Activated CD8-positive, alpha-beta memory T cell treated with anti-CD3 and anti-CD28 coated beads for 36 hours (primary cell): ENCODE measurements at regions not wholly inside any gene's neighbourhood (a gene's known extent, or its start where the extent isn't known, plus 50 kb on each side); places are given as distances from the start of the nearest gene placed in this dataset.

Experiments
- CTCF ChIA-PET: fragments of 350-600 bp; sonication (Branson Sonifier 250); formaldehyde crosslinking; loops from one replicate; lab custom pipeline; 2021; ENCODE audit warnings: antibody characterized with exemption; lab: Charles Lee
- POLR2A ChIA-PET: fragments of 350-600 bp; sonication (Branson Sonifier 250); formaldehyde crosslinking; loops from one replicate; lab custom pipeline; 2021; ENCODE audit warnings: antibody characterized with exemption; lab: Charles Lee

DNA sequence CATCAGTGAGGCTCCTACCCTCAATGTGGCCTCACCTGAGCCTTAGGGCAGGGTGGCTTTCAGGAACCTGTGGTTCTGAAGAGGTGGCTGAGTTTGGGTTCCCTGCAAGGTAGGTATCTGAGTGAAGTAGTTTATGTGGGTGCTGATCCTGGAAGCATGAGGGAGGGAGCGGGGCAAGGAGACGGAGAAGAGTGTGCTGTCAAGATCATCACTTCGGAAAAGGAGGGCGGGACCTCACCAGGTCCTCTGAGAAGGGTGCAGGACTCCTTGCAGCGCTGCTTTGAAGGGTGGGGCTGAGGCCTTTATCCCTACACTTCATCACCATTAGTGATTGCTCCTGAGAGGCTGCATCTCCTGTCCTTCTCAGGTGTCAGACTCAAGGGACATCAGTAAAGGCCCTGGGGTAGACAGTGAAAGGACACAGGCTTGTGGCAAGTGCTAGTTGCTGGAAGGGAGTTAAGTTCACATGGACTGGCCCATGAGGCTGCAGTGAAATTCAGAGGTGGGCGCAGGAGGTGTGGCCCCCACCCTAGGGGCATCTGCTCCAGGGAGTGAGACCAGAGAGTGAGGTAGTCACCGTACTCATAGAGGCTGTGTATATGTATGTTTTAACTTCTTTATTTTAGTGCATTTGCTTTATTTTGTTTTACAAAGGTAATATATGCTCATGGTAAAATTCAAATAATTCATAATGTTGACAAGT, 57.3 kb upstream of the GALNT2 start:
- CTCF ChIA-PET = no interaction called here
- POLR2A ChIA-PET = no interaction called here

DNA sequence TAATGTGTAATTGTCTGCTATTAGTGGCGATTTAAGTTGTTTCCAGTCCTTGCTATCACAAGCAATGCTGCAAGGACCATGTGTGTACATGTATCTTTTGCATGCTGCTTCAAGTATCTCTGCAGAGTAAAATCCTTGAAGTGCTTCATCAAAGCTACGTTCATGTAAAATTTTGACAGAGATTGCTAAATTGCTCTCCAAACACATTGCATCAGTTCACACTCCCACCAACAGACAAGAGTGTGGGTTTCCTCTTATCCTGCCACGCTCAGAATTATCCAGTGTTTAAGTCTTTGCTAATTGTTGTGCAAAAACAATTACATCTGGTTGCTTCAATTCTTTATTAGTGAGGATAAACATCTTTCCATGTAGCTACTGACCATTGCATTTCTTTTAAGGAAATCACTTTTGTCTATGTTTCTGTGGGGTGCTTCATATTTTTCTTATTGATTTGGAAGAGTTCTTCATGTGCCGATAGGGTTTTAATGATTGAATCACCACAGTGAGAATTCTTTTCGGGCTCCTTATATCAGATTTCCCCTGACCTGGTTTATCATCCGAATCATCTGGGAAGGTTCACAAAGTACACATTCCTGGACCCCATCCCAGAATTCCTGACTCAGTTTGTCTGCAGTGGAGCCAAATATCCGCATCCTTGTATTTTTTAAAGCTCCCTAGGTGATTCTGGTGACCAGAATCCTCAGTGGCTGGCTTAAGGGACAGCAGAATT, 56.3 kb upstream of the GALNT2 start:
- POLR2A ChIA-PET = no interaction called here
- CTCF ChIA-PET = no interaction called here

GRCh38 chr1:230011333-230012092, 55.5 kb upstream of the GALNT2 start:
- CTCF ChIA-PET = no interaction called here
- POLR2A ChIA-PET = no interaction called here

GRCh38 chr1:230012093-230012393, 55.0 kb upstream of the GALNT2 start:
- ChIA-PET CTCF (no interaction called here), POLR2A (no interaction called here)

DNA sequence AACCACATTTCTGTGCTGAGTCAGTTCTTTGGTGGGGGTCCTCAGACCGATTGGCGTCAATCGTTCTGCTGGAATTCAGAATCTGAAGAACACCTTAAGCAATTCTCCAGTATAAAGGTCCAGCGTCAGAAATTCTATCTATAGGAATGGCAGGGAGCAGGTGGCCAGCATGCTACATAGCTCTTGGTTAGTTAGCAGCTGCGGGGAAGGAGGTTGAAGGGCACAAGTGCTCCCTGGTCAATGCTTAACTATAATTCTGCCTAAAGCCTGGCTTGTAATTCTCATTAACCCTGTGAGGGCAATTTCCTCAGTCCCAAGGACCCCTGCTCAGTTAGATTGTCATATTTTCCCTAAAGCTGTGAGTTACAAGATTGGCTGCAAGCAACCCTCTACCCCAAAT, 54.3 kb upstream of the GALNT2 start:
- POLR2A ChIA-PET = no interaction called here
- CTCF ChIA-PET = no interaction called here

DNA sequence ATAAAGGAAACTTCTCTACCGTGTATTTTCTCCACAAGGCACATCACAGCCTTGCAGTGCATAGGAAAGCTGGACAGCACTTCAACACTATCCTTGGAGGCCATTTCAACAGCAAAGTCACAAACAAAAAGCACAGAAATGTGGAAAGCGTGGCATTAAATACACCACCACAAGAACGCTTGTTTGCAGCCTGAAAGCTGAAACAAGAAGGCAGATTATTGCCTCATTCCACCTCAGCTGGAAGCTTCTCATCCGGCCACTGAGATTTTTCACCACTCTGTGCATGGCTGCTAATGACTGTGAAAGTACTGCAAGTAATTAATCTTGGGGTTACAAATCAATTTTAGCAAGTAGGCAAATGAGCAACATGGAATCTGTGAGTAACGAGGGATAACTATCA, 50.9 kb upstream of the GALNT2 start:
- POLR2A ChIA-PET = no interaction called here
- CTCF ChIA-PET = no interaction called here
